Activated B cell treated with CpG ODN at 0.5 μM for 24 hours (primary cell): ENCODE measurements at regions not wholly inside any gene's neighbourhood (a gene's known extent, or its start where the extent isn't known, plus 50 kb on each side); places are given as distances from the start of the nearest gene placed in this dataset.

ENCODE experiments used
- ATAC-seq: fragments of 200-7000 bp; cut with Tn5 transposase; one replicate; pipeline ENCODE4 v1.10.0; 2021; ENCODE audit warnings: low read depth, mild to moderate bottlenecking, moderate library complexity
- CTCF ChIA-PET: fragments of 350-600 bp; sonication (Branson Sonifier 250); formaldehyde crosslinking; loops from one replicate; lab custom pipeline; 2021; ENCODE audit warnings: antibody characterized with exemption; lab: Charles Lee
- POLR2A ChIA-PET: fragments of 350-600 bp; sonication (Branson Sonifier 250); formaldehyde crosslinking; loops from one replicate; lab custom pipeline; 2021; ENCODE audit warnings: antibody characterized with exemption; lab: Charles Lee
- DNase-seq: peaks from one replicate; pipeline ENCODE4 v3.0.0; 2022
- H3K27ac Mint-ChIP-seq: one replicate; pipeline ENCODE4 v1.8.0; 2020; ENCODE audit warnings: mixed read lengths
- H3K27me3 Mint-ChIP-seq: one replicate; pipeline ENCODE4 v1.8.0; 2021; ENCODE audit warnings: mixed read lengths
- H3K36me3 Mint-ChIP-seq: one replicate; pipeline ENCODE4 v1.8.0; 2021; ENCODE audit warnings: low read depth, mixed read lengths
- H3K4me1 Mint-ChIP-seq: one replicate; pipeline ENCODE4 v1.8.0; 2021; ENCODE audit warnings: mixed read lengths
- H3K4me3 Mint-ChIP-seq: one replicate; pipeline ENCODE4 v1.8.0; 2020; ENCODE audit warnings: mild to moderate bottlenecking, mixed read lengths
- H3K9me3 Mint-ChIP-seq: one replicate; pipeline ENCODE4 v1.8.0; 2020; ENCODE audit warnings: mixed read lengths
- CTCF ChIP-seq: fragments of 200-600 bp; IDR thresholded peaks from one replicate; pipeline ENCODE4 v1.8.0; 2022; ENCODE audit warnings: antibody characterized with exemption, mild to moderate bottlenecking
- intact Hi-C: fragments of 100-400 bp; cut with micrococcal nuclease; formaldehyde crosslinking; loops from one replicate; pipeline ENCODE4 v1.15.1; 2024

GRCh38 chr5:100664140-100664539 is 129.0 kb downstream of the FAM174A start:
- no peak overlapping the region for H3K4me3 Mint-ChIP-seq
- ATAC-seq = no peak
- H3K27me3 Mint-ChIP-seq = peaks cover 3% of the 10 kb centered on the region
- ChIA-PET POLR2A (no interaction called here), CTCF (no interaction called here)
- no peaks in the 10 kb centered on the region for H3K9me3 Mint-ChIP-seq
- H3K36me3 Mint-ChIP-seq = no peaks in the 10 kb centered on the region
- H3K4me1 Mint-ChIP-seq = peaks cover 3% of the 10 kb centered on the region
- no peak overlapping the region for H3K27ac Mint-ChIP-seq
- DNase-seq = no peak
- no peak for TF ChIP-seq CTCF
- intact Hi-C loops = no loop called here

- TF ChIP-seq CTCF = no peak
- no peak for DNase-seq
- CTCF ChIA-PET = no interaction called here
- H3K9me3 Mint-ChIP-seq = peaks cover 3% of the 10 kb centered on the region
- POLR2A ChIA-PET = no interaction called here
- H3K4me1 Mint-ChIP-seq = peaks cover 3% of the 10 kb centered on the region
- intact Hi-C loops = no loop called here
- no peak overlapping the region for H3K4me3 Mint-ChIP-seq
- no peak for ATAC-seq
- H3K27me3 Mint-ChIP-seq = peaks cover 3% of the 10 kb centered on the region
- H3K36me3 Mint-ChIP-seq = no peaks in the 10 kb centered on the region
- H3K27ac Mint-ChIP-seq = no peak overlapping the region
Measured at GRCh38 chr5:100667161-100667630, 132.0 kb downstream of the FAM174A start.

GRCh38 chr5:100668511-100668910 is 133.3 kb downstream of the FAM174A start:
- CTCF ChIA-PET = no interaction called here
- POLR2A ChIA-PET = no interaction called here
- intact Hi-C loops = no loop called here
- Mint-ChIP-seq H3K9me3 (peaks cover 3% of the 10 kb centered on the region), H3K4me3 (no peak overlapping the region), H3K4me1 (peaks cover 3% of the 10 kb centered on the region), H3K27me3 (peaks cover 3% of the 10 kb centered on the region), H3K36me3 (no peaks in the 10 kb centered on the region), H3K27ac (no peak overlapping the region)
- no peak for ATAC-seq
- TF ChIP-seq CTCF = no peak
- DNase-seq = no peak

- no peak for TF ChIP-seq CTCF
- Mint-ChIP-seq H3K9me3 (peaks cover 7% of the 10 kb centered on the region), H3K27ac (no peak overlapping the region), H3K27me3 (no peaks in the 10 kb centered on the region), H3K36me3 (no peaks in the 10 kb centered on the region), H3K4me1 (no peaks in the 10 kb centered on the region), H3K4me3 (no peak overlapping the region)
- POLR2A ChIA-PET = interaction anchor here (0.8 kb wide), 1 partner anchor 196 kb away, joined by 3 read pairs; no protein-coding TSS in a partner anchor
- no peak for ATAC-seq
- intact Hi-C loops = no loop called here
- CTCF ChIA-PET = no interaction called here
- DNase-seq = no peak
Measured at GRCh38 chr5:100676817-100677631, 141.8 kb downstream of the FAM174A start.

DNA sequence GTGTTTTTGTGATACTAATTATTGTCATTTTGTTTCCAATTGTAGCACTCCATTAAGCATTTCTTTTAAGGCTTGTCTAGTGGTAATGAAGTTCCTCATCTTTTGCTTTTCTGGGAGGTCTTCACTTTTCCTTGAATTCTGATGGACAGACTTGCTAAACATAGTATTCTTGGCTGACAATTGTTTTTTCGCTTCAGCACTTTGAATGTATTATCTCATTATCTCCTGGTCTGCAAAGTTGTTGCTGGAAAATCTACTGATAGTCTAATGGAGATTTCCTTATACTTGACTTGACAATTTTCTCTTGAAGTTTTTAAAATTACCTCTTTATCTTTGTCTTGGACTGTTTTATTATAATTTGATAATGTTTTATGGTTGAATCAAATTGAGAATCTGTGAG is 147.5 kb downstream of the FAM174A start:
- Mint-ChIP-seq H3K27ac (no peak overlapping the region), H3K27me3 (peaks cover 2% of the 10 kb centered on the region), H3K4me1 (no peaks in the 10 kb centered on the region), H3K36me3 (peaks cover 5% of the 10 kb centered on the region), H3K9me3 (peaks cover 23% of the 10 kb centered on the region), H3K4me3 (no peak overlapping the region)
- ATAC-seq (no peak), DNase-seq (no peak)
- ChIA-PET POLR2A (no interaction called here), CTCF (no interaction called here)
- intact Hi-C loops = no loop called here
- no peak for TF ChIP-seq CTCF
